Vagina (tissue), 2 donors: ENCODE measurements at regions not wholly inside any gene's neighbourhood (a gene's known extent, or its start where the extent isn't known, plus 50 kb on each side); places are given as distances from the start of the nearest gene placed in this dataset.

ENCODE experiments used
- POLR2A ChIP-seq, 2 donors: fragments of 450-650 bp; IDR thresholded peaks; one replicate each; pipeline ENCODE4 v1.6.1; 2017; ENCODE audit warnings: antibody characterized with exemption in 2 of 2, mild to moderate bottlenecking in 2 of 2, moderate library complexity in 2 of 2
- POLR2AphosphoS5 ChIP-seq, 2 donors: sonication (generic); formaldehyde crosslinking; IDR thresholded peaks; one replicate each; pipeline ENCODE4 v1.9.0; 2017; ENCODE audit warnings: antibody characterized with exemption in 2 of 2, mild to moderate bottlenecking in 2 of 2, low read depth in 1 of 2; ENCODE audit not compliant: insufficient read depth in 1 of 2
- TF ChIP-seq, protein P1 (sequence below), 3 experiments: fragments of 450-650 bp in 2 of 3; fragments of 200-600 bp in 1 of 3; sonication (generic) in 1 of 3; IDR thresholded peaks; one replicate each; pipeline ENCODE4 v1.5.1; 2017 to 2019; ENCODE audit warnings: antibody characterized with exemption in 3 of 3, mild to moderate bottlenecking in 2 of 3, moderate library complexity in 2 of 3

DNA sequence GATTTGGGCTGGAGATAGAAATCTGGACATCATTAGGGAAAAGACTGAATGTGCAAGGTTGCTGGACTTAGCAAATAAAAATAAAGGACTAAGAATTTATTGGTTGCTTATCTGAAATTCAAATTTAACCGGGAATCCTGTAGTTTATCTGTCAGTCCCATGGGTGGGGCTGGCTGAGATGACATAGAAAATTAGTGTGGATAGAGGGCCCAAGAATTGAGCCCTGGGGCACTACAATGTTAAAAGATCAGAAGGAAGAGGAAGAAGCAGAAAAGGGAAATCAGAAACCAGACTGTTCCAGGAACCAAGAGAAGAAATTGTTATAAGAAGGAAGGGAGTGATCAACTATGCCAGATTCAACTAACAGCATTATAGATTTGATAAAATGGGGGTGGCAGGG, 96.7 kb upstream of the CCDC196 start:
- TF ChIP-seq, protein P1, sequence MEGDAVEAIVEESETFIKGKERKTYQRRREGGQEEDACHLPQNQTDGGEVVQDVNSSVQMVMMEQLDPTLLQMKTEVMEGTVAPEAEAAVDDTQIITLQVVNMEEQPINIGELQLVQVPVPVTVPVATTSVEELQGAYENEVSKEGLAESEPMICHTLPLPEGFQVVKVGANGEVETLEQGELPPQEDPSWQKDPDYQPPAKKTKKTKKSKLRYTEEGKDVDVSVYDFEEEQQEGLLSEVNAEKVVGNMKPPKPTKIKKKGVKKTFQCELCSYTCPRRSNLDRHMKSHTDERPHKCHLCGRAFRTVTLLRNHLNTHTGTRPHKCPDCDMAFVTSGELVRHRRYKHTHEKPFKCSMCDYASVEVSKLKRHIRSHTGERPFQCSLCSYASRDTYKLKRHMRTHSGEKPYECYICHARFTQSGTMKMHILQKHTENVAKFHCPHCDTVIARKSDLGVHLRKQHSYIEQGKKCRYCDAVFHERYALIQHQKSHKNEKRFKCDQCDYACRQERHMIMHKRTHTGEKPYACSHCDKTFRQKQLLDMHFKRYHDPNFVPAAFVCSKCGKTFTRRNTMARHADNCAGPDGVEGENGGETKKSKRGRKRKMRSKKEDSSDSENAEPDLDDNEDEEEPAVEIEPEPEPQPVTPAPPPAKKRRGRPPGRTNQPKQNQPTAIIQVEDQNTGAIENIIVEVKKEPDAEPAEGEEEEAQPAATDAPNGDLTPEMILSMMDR (IDR thresholded peaks at IDR 0.05): no peak
- TF ChIP-seq POLR2A (IDR thresholded peaks at IDR 0.05) (no peak), POLR2AphosphoS5 (IDR thresholded peaks at IDR 0.05; ENCODE audit: insufficient read depth in 1 of 2, low read depth in 1 of 2) (no peak)
